HepG2 (cell line): ENCODE measurements at regions not wholly inside any gene's neighbourhood (a gene's known extent, or its start where the extent isn't known, plus 50 kb on each side); places are given as distances from the start of the nearest gene placed in this dataset.

Source experiments
- ATF7 ChIP-seq, 2 experiments: fragments of 450-650 bp in 1 of 2; sonication (generic) in 1 of 2; formaldehyde crosslinking in 1 of 2; IDR thresholded peaks; 2 replicates each; pipeline versions ENCODE4 v1.4.0 to v1.6.1; 2016 to 2020; ENCODE audit warnings: antibody characterized with exemption in 1 of 2, mild to moderate bottlenecking in 1 of 2, missing genetic modification reagents in 1 of 2
- ATF7-NPFF ChIP-seq: sonication (generic); formaldehyde crosslinking; IDR thresholded peaks from 2 replicates; pipeline ENCODE4 v1.8.1; 2023; ENCODE audit warnings: mild to moderate bottlenecking, low read depth, missing genetic modification reagents, moderate library complexity
- MXD4 ChIP-seq: IDR thresholded peaks from 2 replicates; pipeline ENCODE4 v1.6.1; 2016; ENCODE audit warnings: mild to moderate bottlenecking, missing biosample characterization, missing genetic modification reagents
- NFIB ChIP-seq: sonication (generic); formaldehyde crosslinking; IDR thresholded peaks from 2 replicates; pipeline ENCODE4 v1.9.0; 2021; ENCODE audit warnings: missing genetic modification reagents, mild to moderate bottlenecking, borderline replicate concordance
- NFYC ChIP-seq: IDR thresholded peaks from 2 replicates; pipeline ENCODE4 v1.6.1; 2016; ENCODE audit warnings: missing genetic modification reagents, missing compliant biosample characterization
- PCBP1 ChIP-seq: fragments of 200-400 bp; formaldehyde crosslinking; IDR thresholded peaks from 2 replicates; pipeline ENCODE4 v1.6.1; 2017; ENCODE audit warnings: mild to moderate bottlenecking, low read depth, low read length, borderline replicate concordance
- RFXAP ChIP-seq: sonication (generic); formaldehyde crosslinking; IDR thresholded peaks from 2 replicates; pipeline ENCODE4 v1.4.0; 2020; ENCODE audit warnings: missing genetic modification reagents, borderline replicate concordance
- SRSF1 ChIP-seq: fragments of 200-400 bp; formaldehyde crosslinking; optimal IDR thresholded peaks from 2 replicates; pipeline ENCODE3; 2017; ENCODE audit warnings: mild to moderate bottlenecking, low read depth, low read length, moderate library complexity
- TEAD3 ChIP-seq: optimal IDR thresholded peaks from 2 replicates; pipeline ENCODE3; 2016; ENCODE audit warnings: borderline replicate concordance
- USF2 ChIP-seq, 2 experiments: sonication (generic) in 1 of 2; formaldehyde crosslinking in 1 of 2; IDR thresholded peaks; 2 replicates each; pipeline versions ENCODE4 v1.5.1 to v1.6.1; 2011 to 2020; ENCODE audit warnings: borderline replicate concordance in 1 of 2, low read depth in 1 of 2, low read length in 1 of 2, mild to moderate bottlenecking in 1 of 2, missing genetic modification reagents in 1 of 2, moderate library complexity in 1 of 2
- ZBTB10 ChIP-seq: sonication (generic); formaldehyde crosslinking; IDR thresholded peaks from 2 replicates; pipeline ENCODE4 v1.4.0; 2020; ENCODE audit warnings: missing genetic modification reagents, borderline replicate concordance
- ZC3H13 ChIP-seq: sonication (generic); formaldehyde crosslinking; IDR thresholded peaks from 2 replicates; pipeline ENCODE4 v1.8.1; 2023; ENCODE audit warnings: mild to moderate bottlenecking, missing genetic modification reagents, moderate library complexity
- ZGPAT ChIP-seq: IDR thresholded peaks from 2 replicates; pipeline ENCODE4 v1.6.1; 2016; ENCODE audit warnings: mild to moderate bottlenecking
- ZNF781 ChIP-seq: sonication (generic); formaldehyde crosslinking; IDR thresholded peaks from 2 replicates; pipeline ENCODE4 v1.5.1; 2020; ENCODE audit warnings: borderline replicate concordance, mild to moderate bottlenecking, missing genetic modification reagents; ENCODE audit errors: not compliant biosample characterization
- ZNF788 ChIP-seq: sonication (generic); formaldehyde crosslinking; IDR thresholded peaks from 2 replicates; pipeline ENCODE4 v1.5.0; 2020; ENCODE audit warnings: mild to moderate bottlenecking, missing genetic modification reagents, borderline replicate concordance

- TF ChIP-seq USF2 (IDR thresholded peaks at IDR 0.05; ENCODE audit: low read depth, low read length) (no peak), USF2 (CRISPR knock-in tag; IDR thresholded peaks at IDR 0.05; ENCODE audit: borderline replicate concordance) (no peak), ZGPAT (CRISPR knock-in tag) (peak; percentile 52; the same call in 1 of the 2 replicates), SRSF1 (peak; percentile 79), NFYC (0 out of 2 replicates have a peak, but pooled peaks have one; percentile 7), MXD4 (CRISPR knock-in tag) (0 out of 2 replicates have a peak, but pooled peaks have one; percentile 48), RFXAP (CRISPR knock-in tag) (peak; percentile 55; the same call in 1 of the 2 replicates), ATF7-NPFF (CRISPR knock-in tag) (peak; percentile 71), ATF7 (IDR thresholded peaks at IDR 0.05) (no peak), ATF7 (CRISPR knock-in tag; IDR thresholded peaks at IDR 0.05) (no peak), ZBTB10 (CRISPR knock-in tag) (peak; percentile 70; the same call in 1 of the 2 replicates), NFIB (CRISPR knock-in tag) (no peak), TEAD3 (CRISPR knock-in tag) (peak; percentile 46), PCBP1 (0 out of 2 replicates have a peak, but pooled peaks have one; percentile 41), ZNF788 (CRISPR knock-in tag) (peak; percentile 52; the same call in 1 of the 2 replicates), ZNF781 (CRISPR knock-in tag) (no peak), ZC3H13 (no peak)
- TF ChIP-seq, all 625 proteins: peak for 109
Measured at GRCh38 chr20:59403261-59403961, 103.0 kb downstream of the EDN3 start (continued).
